NCI-H128 (cell line): ENCODE measurements at regions not wholly inside any gene's neighbourhood (a gene's known extent, or its start where the extent isn't known, plus 50 kb on each side); places are given as distances from the start of the nearest gene placed in this dataset.

Experiments used
- DNase-seq: peaks from one replicate; lab custom pipeline; 2025; ENCODE audit not compliant: unreplicated experiment; lab: John Stamatoyannopoulos, UW

- no peak for DNase-seq
Observed at GRCh38 chr2:59932341-59932740, 621.1 kb downstream of the BCL11A start.

GRCh38 chr2:59930430-59930829, 623.0 kb downstream of the BCL11A start:
- DNase-seq: no peak

GRCh38 chr2:59926731-59927130, 626.7 kb downstream of the BCL11A start:
- no peak for DNase-seq

GRCh38 chr2:59925321-59925720, 628.1 kb downstream of the BCL11A start:
- no peak for DNase-seq

- DNase-seq: no peak
Observed at GRCh38 chr2:59924346-59924745, 629.1 kb downstream of the BCL11A start.

- no peak for DNase-seq
Observed at GRCh38 chr2:59922450-59922849, 631.0 kb downstream of the BCL11A start.

GRCh38 chr2:59921743-59922142, 631.7 kb downstream of the BCL11A start:
- DNase-seq: no peak

GRCh38 chr2:59920961-59921360, 632.5 kb downstream of the BCL11A start:
- DNase-seq: no peak

- DNase-seq: no peak
Observed at GRCh38 chr2:59920307-59920706, 633.1 kb downstream of the BCL11A start.

- DNase-seq: no peak
Observed at GRCh38 chr2:59919579-59919978, 633.9 kb downstream of the BCL11A start.

- no peak for DNase-seq
Observed at GRCh38 chr2:59912042-59912441, 641.4 kb downstream of the BCL11A start.

- no peak for DNase-seq
Observed at GRCh38 chr2:59910166-59910565, 643.3 kb downstream of the BCL11A start.

GRCh38 chr2:59909147-59909546, 644.3 kb downstream of the BCL11A start:
- no peak for DNase-seq

GRCh38 chr2:59905731-59906130, 647.7 kb downstream of the BCL11A start:
- no peak for DNase-seq

- DNase-seq: no peak
Observed at GRCh38 chr2:59903994-59904544, 649.4 kb downstream of the BCL11A start.

- no peak for DNase-seq
Observed at GRCh38 chr2:59900728-59901452, 652.6 kb downstream of the BCL11A start.

GRCh38 chr2:59899692-59900091, 653.8 kb downstream of the BCL11A start:
- DNase-seq: no peak

GRCh38 chr2:59896499-59897245, 656.8 kb downstream of the BCL11A start:
- DNase-seq: no peak

- no peak for DNase-seq
Observed at GRCh38 chr2:59893612-59894011, 659.8 kb downstream of the BCL11A start.

- DNase-seq: no peak
Observed at GRCh38 chr2:59892398-59892797, 661.1 kb downstream of the BCL11A start.

- no peak for DNase-seq
Observed at GRCh38 chr2:59889305-59889704, 664.1 kb downstream of the BCL11A start.

- no peak for DNase-seq
Observed at GRCh38 chr2:59888706-59889105, 664.7 kb downstream of the BCL11A start.
